Colonic mucosa (tissue), 4 donors: ENCODE measurements at regions not wholly inside any gene's neighbourhood (a gene's known extent, or its start where the extent isn't known, plus 50 kb on each side); places are given as distances from the start of the nearest gene placed in this dataset.

Source experiments
- DNase-seq: peaks from one replicate; pipeline ENCODE4 v3.0.0-alpha.2; 2020
- H3K27ac ChIP-seq: fragments of 200-600 bp; one replicate; pipeline ENCODE4 v1.8.0; 2021
- H3K27me3 ChIP-seq: fragments of 200-600 bp; one replicate; pipeline ENCODE4 v1.8.0; 2021
- H3K36me3 ChIP-seq: fragments of 200-600 bp; one replicate; pipeline ENCODE4 v1.8.0; 2021
- H3K4me1 ChIP-seq: fragments of 200-600 bp; one replicate; pipeline ENCODE4 v1.8.0; 2021; ENCODE audit warnings: mild to moderate bottlenecking
- H3K4me3 ChIP-seq: fragments of 200-600 bp; one replicate; pipeline ENCODE4 v1.8.0; 2021
- H3K9ac ChIP-seq, 2 donors: one replicate each; pipeline ENCODE4 v1.7.0; 2013; ENCODE audit warnings: control low read depth in 2 of 2, low read depth in 2 of 2, low read length in 2 of 2
- H3K9me3 ChIP-seq: fragments of 200-600 bp; one replicate; pipeline ENCODE4 v1.8.0; 2021
- CTCF ChIP-seq: fragments of 200-600 bp; IDR thresholded peaks from one replicate; pipeline ENCODE4 v1.8.0; 2022; ENCODE audit warnings: antibody characterized with exemption, mild to moderate bottlenecking
- intact Hi-C: fragments of 100-400 bp; cut with DNase I; formaldehyde crosslinking; loops from one replicate; pipeline ENCODE4 v1.14.1; 2022
- donor health status: healthy.
- donor health status: DM: no; HTN: no; CAD: no.
- donor health status: DM: no; HTN: no; CAD: no.

GRCh38 chr10:85061401-85061800, 733.0 kb downstream of the CCSER2 start:
- Histone ChIP-seq H3K27me3 (no peaks in the 10 kb centered on the region), H3K4me3 (no peak overlapping the region), H3K4me1 (no peaks in the 10 kb centered on the region), H3K9ac (no peak overlapping the region), H3K9me3 (no peaks in the 10 kb centered on the region), H3K27ac (no peak overlapping the region), H3K36me3 (no peaks in the 10 kb centered on the region)
- DNase-seq: no peak
- intact Hi-C loops: no loop called here
- no peak for TF ChIP-seq CTCF

GRCh38 chr10:85067955-85068354, 739.6 kb downstream of the CCSER2 start:
- Histone ChIP-seq H3K9me3 (no peaks in the 10 kb centered on the region), H3K27ac (no peak overlapping the region), H3K27me3 (no peaks in the 10 kb centered on the region), H3K4me3 (no peak overlapping the region), H3K4me1 (no peaks in the 10 kb centered on the region), H3K9ac (no peak overlapping the region), H3K36me3 (no peaks in the 10 kb centered on the region)
- DNase-seq: no peak
- no peak for TF ChIP-seq CTCF
- intact Hi-C loops: no loop called here

DNA sequence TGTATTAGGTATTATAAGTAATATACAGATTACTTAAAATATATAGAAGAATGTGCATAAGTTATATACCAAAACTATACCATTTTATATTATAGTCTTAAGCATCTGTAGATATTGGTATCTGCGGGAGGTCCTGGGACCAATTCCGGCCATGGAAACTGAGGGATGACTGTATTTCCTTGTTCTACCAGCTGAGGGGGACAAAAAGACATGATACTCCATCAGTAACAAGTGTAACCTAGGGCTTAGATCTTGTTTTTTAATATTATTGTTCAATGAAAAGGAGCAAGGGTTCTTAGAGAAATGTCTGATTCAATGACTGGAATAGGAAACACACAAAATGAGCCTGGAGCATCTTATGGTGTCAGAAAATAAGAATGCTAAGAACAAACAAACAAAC, 752.5 kb downstream of the CCSER2 start:
- H3K36me3 ChIP-seq: no peaks in the 10 kb centered on the region
- intact Hi-C loops: no loop called here
- DNase-seq: no peak
- H3K9me3 ChIP-seq: no peaks in the 10 kb centered on the region
- no peaks in the 10 kb centered on the region for H3K4me1 ChIP-seq
- H3K27me3 ChIP-seq: no peaks in the 10 kb centered on the region
- H3K27ac ChIP-seq: no peak overlapping the region
- no peak overlapping the region for H3K4me3 ChIP-seq
- no peak overlapping the region for H3K9ac ChIP-seq
- no peak for TF ChIP-seq CTCF

DNA sequence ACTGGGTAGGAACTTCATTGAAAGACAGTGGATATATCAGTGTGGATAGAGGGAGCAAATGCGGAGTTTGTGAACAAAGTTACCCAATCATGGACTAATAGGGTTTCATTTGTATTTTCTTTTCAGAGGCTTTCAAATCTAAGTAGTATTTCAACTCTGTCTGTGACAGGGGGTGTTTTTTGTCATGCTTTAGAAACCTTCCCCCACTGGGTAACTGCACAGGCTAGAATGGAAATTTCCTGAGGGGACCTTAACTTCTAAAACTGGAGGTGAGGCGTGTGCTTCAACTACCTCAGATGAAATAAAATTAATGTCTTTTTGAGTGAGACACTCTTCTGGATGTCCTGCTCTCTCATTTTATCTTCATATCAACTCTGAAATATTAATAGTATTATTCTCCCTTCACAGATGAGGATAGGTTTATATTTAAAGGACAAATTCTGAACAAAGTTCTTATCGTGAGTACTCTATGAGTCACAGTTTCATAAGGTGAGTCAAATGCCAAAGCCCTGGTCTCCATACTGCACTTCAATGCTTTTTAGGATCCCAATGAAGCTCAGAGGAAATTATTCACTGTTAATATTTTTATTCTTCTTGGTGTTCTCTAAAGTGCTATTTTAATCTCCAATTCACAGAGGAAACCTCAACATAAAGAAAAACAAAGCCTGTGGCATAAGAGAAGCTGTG, 770.6 kb downstream of the CCSER2 start:
- H3K27ac ChIP-seq: no peak overlapping the region
- no peaks in the 10 kb centered on the region for H3K36me3 ChIP-seq
- no peaks in the 10 kb centered on the region for H3K9me3 ChIP-seq
- intact Hi-C loops: no loop called here
- DNase-seq: no peak
- TF ChIP-seq CTCF: no peak
- H3K9ac ChIP-seq: no peak overlapping the region
- no peaks in the 10 kb centered on the region for H3K4me1 ChIP-seq
- H3K4me3 ChIP-seq: no peak overlapping the region
- H3K27me3 ChIP-seq: no peaks in the 10 kb centered on the region

DNA sequence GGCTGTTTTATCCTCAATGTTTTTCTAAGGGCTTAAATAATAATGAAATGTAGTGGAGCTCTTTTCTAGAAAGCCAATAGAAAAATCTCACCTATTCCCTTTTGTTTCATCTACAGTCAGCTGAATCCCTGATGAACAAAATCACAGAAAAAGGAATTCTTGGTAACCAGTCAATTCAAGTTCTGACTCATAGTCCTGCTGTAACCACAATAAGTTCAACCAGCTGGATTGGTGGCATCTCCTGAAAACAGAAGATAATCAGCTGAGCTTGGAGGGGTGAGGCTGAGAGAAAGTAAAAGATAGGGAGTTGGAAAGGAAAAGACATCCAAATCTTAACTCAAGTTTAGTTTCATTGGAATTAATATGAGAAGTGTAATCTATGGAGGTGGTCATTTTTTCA, 772.1 kb downstream of the CCSER2 start:
- Histone ChIP-seq H3K4me1 (no peaks in the 10 kb centered on the region), H3K4me3 (no peak overlapping the region), H3K9ac (no peak overlapping the region), H3K27ac (no peak overlapping the region), H3K36me3 (no peaks in the 10 kb centered on the region), H3K9me3 (no peaks in the 10 kb centered on the region), H3K27me3 (no peaks in the 10 kb centered on the region)
- TF ChIP-seq CTCF: no peak
- intact Hi-C loops: no loop called here
- DNase-seq: no peak
